ENCODE measurements at regions not wholly inside any gene's neighbourhood (a gene's known extent, or its start where the extent isn't known, plus 50 kb on each side); places are given as distances from the start of the nearest gene placed in this dataset.

- DNase-seq, result no peak
Observed at GRCh38 chr4:38424151-38424871, 239.7 kb upstream of the KLF3 start.

GRCh38 chr4:38426532-38426931 is 237.5 kb upstream of the KLF3 start:
- no peak for DNase-seq

- DNase-seq, result no peak
Observed at GRCh38 chr4:38430841-38431240, 233.2 kb upstream of the KLF3 start.

GRCh38 chr4:38442073-38442788 is 221.8 kb upstream of the KLF3 start:
- no peak for DNase-seq

- no peak for DNase-seq
Observed at GRCh38 chr4:38449506-38450174, 214.4 kb upstream of the KLF3 start.

- DNase-seq, result no peak
Observed at GRCh38 chr4:38452009-38452408, 212.0 kb upstream of the KLF3 start.

- DNase-seq, result no peak
Observed at GRCh38 chr4:38452542-38452941, 211.5 kb upstream of the KLF3 start.

GRCh38 chr4:38453253-38453881 is 210.6 kb upstream of the KLF3 start:
- no peak for DNase-seq

GRCh38 chr4:38454284-38454683 is 209.7 kb upstream of the KLF3 start:
- no peak for DNase-seq

- no peak for DNase-seq
Observed at GRCh38 chr4:38455092-38455862, 208.7 kb upstream of the KLF3 start.

- DNase-seq, result no peak
Observed at GRCh38 chr4:38456096-38456495, 207.9 kb upstream of the KLF3 start.

GRCh38 chr4:38461342-38461741 is 202.7 kb upstream of the KLF3 start:
- no peak for DNase-seq

GRCh38 chr4:38462367-38463055 is 201.5 kb upstream of the KLF3 start:
- no peak for DNase-seq

- no peak for DNase-seq
Observed at GRCh38 chr4:38463268-38463958, 200.6 kb upstream of the KLF3 start.

- DNase-seq, result no peak
Observed at GRCh38 chr4:38464328-38464727, 199.7 kb upstream of the KLF3 start.

- no peak for DNase-seq
Observed at GRCh38 chr4:38466401-38466800, 197.6 kb upstream of the KLF3 start.

GRCh38 chr4:38467296-38467695 is 196.7 kb upstream of the KLF3 start:
- DNase-seq, result no peak

- no peak for DNase-seq
Observed at GRCh38 chr4:38468339-38468866, 195.6 kb upstream of the KLF3 start.

GRCh38 chr4:38469410-38469809 is 194.6 kb upstream of the KLF3 start:
- no peak for DNase-seq

- DNase-seq, result no peak
Observed at GRCh38 chr4:38470735-38471262, 193.2 kb upstream of the KLF3 start.

Measured in skin of body (tissue), 1 donor.